CD4-positive, CD25-positive, alpha-beta regulatory T cell (primary cell): ENCODE measurements at regions not wholly inside any gene's neighbourhood (a gene's known extent, or its start where the extent isn't known, plus 50 kb on each side); places are given as distances from the start of the nearest gene placed in this dataset.

Experiments
- ATAC-seq, 2 donors: fragments of 150-1000 bp; cut with Tn5 transposase; one replicate each; pipeline ENCODE4 v1.10.0; 2021; ENCODE audit warnings: low read depth in 2 of 2, moderate number of reproducible peaks in 2 of 2, moderate library complexity in 1 of 2
- DNase-seq, 3 donors: peaks; one replicate each; pipeline versions ENCODE4 v3.0.0 to v3.0.0-alpha.2; 2012 to 2022; ENCODE audit warnings: mixed read lengths in 1 of 3
- H3K27ac ChIP-seq: one replicate; pipeline ENCODE4 v1.7.0; 2013; ENCODE audit warnings: mild to moderate bottlenecking, low read length; ENCODE audit not compliant: insufficient read depth, poor library complexity, severe bottlenecking
- H3K27me3 ChIP-seq: one replicate; pipeline ENCODE4 v1.7.0; 2013; ENCODE audit warnings: low read length; ENCODE audit not compliant: control insufficient read depth, insufficient read depth
- H3K36me3 ChIP-seq: one replicate; pipeline ENCODE4 v1.7.0; 2013; ENCODE audit warnings: mild to moderate bottlenecking, low read length, moderate library complexity; ENCODE audit not compliant: control insufficient read depth, insufficient read depth
- H3K4me1 ChIP-seq: 2 replicates; pipeline ENCODE4 v1.7.0; 2013; ENCODE audit warnings: mild to moderate bottlenecking, low read length; ENCODE audit not compliant: insufficient read depth, control insufficient read depth, poor library complexity, severe bottlenecking
- H3K4me3 ChIP-seq: one replicate; pipeline ENCODE4 v1.7.0; 2013; ENCODE audit warnings: low read depth, mild to moderate bottlenecking, low read length, moderate library complexity
- H3K9me3 ChIP-seq, 2 experiments: 1 replicate in 1 of 2; 2 replicates in 1 of 2; pipeline ENCODE4 v1.7.0; 2013; ENCODE audit warnings: low read length in 2 of 2, mild to moderate bottlenecking in 1 of 2, moderate library complexity in 1 of 2; ENCODE audit not compliant: control insufficient read depth in 2 of 2
- H3K27ac Mint-ChIP-seq, 3 donors: one replicate each; pipeline ENCODE4 v1.8.0; 2020 to 2022; ENCODE audit warnings: mild to moderate bottlenecking in 3 of 3, mixed read lengths in 3 of 3, moderate library complexity in 2 of 3
- H3K27me3 Mint-ChIP-seq: one replicate; pipeline ENCODE4 v1.8.0; 2022; ENCODE audit warnings: mild to moderate bottlenecking, mixed read lengths
- H3K36me3 Mint-ChIP-seq: one replicate; pipeline ENCODE4 v1.8.0; 2020; ENCODE audit warnings: mixed read lengths
- H3K4me1 Mint-ChIP-seq, 4 donors: one replicate each; pipeline ENCODE4 v1.8.0; 2020 to 2022; ENCODE audit warnings: mixed read lengths in 4 of 4, mild to moderate bottlenecking in 1 of 4
- H3K4me3 Mint-ChIP-seq, 4 donors: one replicate each; pipeline ENCODE4 v1.8.0; 2020 to 2022; ENCODE audit warnings: mild to moderate bottlenecking in 4 of 4, mixed read lengths in 4 of 4, moderate library complexity in 3 of 4
- H3K9me3 Mint-ChIP-seq, 7 donors: one replicate each; pipeline ENCODE4 v1.8.0; 2020 to 2022; ENCODE audit warnings: mixed read lengths in 7 of 7, mild to moderate bottlenecking in 3 of 7, moderate library complexity in 2 of 7

- no peaks in the 10 kb centered on the region for H3K27me3 ChIP-seq
- no peaks in the 10 kb centered on the region for H3K4me1 ChIP-seq
- H3K27me3 Mint-ChIP-seq, result no peaks in the 10 kb centered on the region
- H3K4me3 Mint-ChIP-seq, result no peak overlapping the region
- H3K9me3 ChIP-seq, result peaks cover 0 to 2% of the 10 kb centered on the region in 2 experiments
- H3K27ac Mint-ChIP-seq, result no peak overlapping the region
- no peak overlapping the region for H3K27ac ChIP-seq
- no peaks in the 10 kb centered on the region for H3K36me3 Mint-ChIP-seq
- H3K4me1 Mint-ChIP-seq, result no peaks in the 10 kb centered on the region
- peaks cover 0 to 16% (median 4%) of the 10 kb centered on the region in 7 donors for H3K9me3 Mint-ChIP-seq
- DNase-seq, result no peak
- H3K36me3 ChIP-seq, result no peaks in the 10 kb centered on the region
- no peak overlapping the region for H3K4me3 ChIP-seq
- no peak for ATAC-seq
Measured at GRCh38 chr3:182568876-182569275, 224.4 kb upstream of the ATP11B start.

GRCh38 chr3:182570946-182571594 is 222.2 kb upstream of the ATP11B start:
- H3K9me3 ChIP-seq, result peaks cover 0 to 3% of the 10 kb centered on the region in 2 experiments
- no peak overlapping the region for H3K27ac ChIP-seq
- H3K4me1 ChIP-seq, result no peaks in the 10 kb centered on the region
- Mint-ChIP-seq H3K4me1 (no peaks in the 10 kb centered on the region), H3K27me3 (no peaks in the 10 kb centered on the region), H3K4me3 (no peak overlapping the region), H3K27ac (no peak overlapping the region), H3K36me3 (no peaks in the 10 kb centered on the region), H3K9me3 (peaks cover 0 to 17% (median 6%) of the 10 kb centered on the region in 7 donors)
- no peak overlapping the region for H3K4me3 ChIP-seq
- no peaks in the 10 kb centered on the region for H3K27me3 ChIP-seq
- ATAC-seq, result no peak
- no peak for DNase-seq
- H3K36me3 ChIP-seq, result no peaks in the 10 kb centered on the region

- Mint-ChIP-seq H3K9me3 (peaks cover 0 to 20% (median 6%) of the 10 kb centered on the region in 7 donors), H3K36me3 (no peaks in the 10 kb centered on the region), H3K27ac (peak overlapping the region in 1 of 3 donors; percentile 18)
Measured at GRCh38 chr3:182575941-182576340, 217.4 kb upstream of the ATP11B start.

GRCh38 chr3:182583545-182583944 is 209.8 kb upstream of the ATP11B start:
- Mint-ChIP-seq H3K9me3 (peaks cover 0 to 3% (median 1%) of the 10 kb centered on the region in 7 donors), H3K4me3 (no peak overlapping the region), H3K27ac (no peak overlapping the region), H3K27me3 (peaks cover 4% of the 10 kb centered on the region), H3K4me1 (no peaks in the 10 kb centered on the region), H3K36me3 (no peaks in the 10 kb centered on the region)
- ATAC-seq, result no peak
- Histone ChIP-seq H3K4me1 (no peaks in the 10 kb centered on the region), H3K27me3 (no peaks in the 10 kb centered on the region), H3K36me3 (no peaks in the 10 kb centered on the region), H3K4me3 (no peak overlapping the region), H3K9me3 (no peaks in the 10 kb centered on the region), H3K27ac (no peak overlapping the region)
- DNase-seq, result no peak

More at GRCh38 chr3:182575941-182576340, 217.4 kb upstream of the ATP11B start:
- no peaks in the 10 kb centered on the region for H3K27me3 Mint-ChIP-seq
- H3K4me1 Mint-ChIP-seq, result no peaks in the 10 kb centered on the region
- Histone ChIP-seq H3K9me3 (peaks cover 0 to 3% of the 10 kb centered on the region in 2 experiments), H3K27me3 (no peaks in the 10 kb centered on the region), H3K4me1 (no peaks in the 10 kb centered on the region), H3K36me3 (no peaks in the 10 kb centered on the region), H3K27ac (no peak overlapping the region), H3K4me3 (no peak overlapping the region)
- ATAC-seq, result no peak
- H3K4me3 Mint-ChIP-seq, result no peak overlapping the region
- DNase-seq, result no peak

- Mint-ChIP-seq H3K27me3 (peaks cover 4% of the 10 kb centered on the region), H3K36me3 (no peaks in the 10 kb centered on the region), H3K27ac (no peak overlapping the region), H3K4me3 (no peak overlapping the region), H3K4me1 (no peaks in the 10 kb centered on the region), H3K9me3 (peaks cover 0 to 5% (median 2%) of the 10 kb centered on the region in 7 donors)
- Histone ChIP-seq H3K27ac (no peak overlapping the region), H3K4me3 (no peak overlapping the region), H3K9me3 (no peaks in the 10 kb centered on the region), H3K27me3 (no peaks in the 10 kb centered on the region), H3K4me1 (no peaks in the 10 kb centered on the region), H3K36me3 (no peaks in the 10 kb centered on the region)
- DNase-seq, result no peak
- no peak for ATAC-seq
Measured at GRCh38 chr3:182585532-182586150, 207.7 kb upstream of the ATP11B start.

GRCh38 chr3:182592747-182593146 is 200.6 kb upstream of the ATP11B start:
- no peaks in the 10 kb centered on the region for H3K9me3 ChIP-seq
- H3K4me1 ChIP-seq, result no peaks in the 10 kb centered on the region
- ATAC-seq (no peak), DNase-seq (no peak)
- Mint-ChIP-seq H3K36me3 (no peaks in the 10 kb centered on the region), H3K9me3 (peaks cover 0 to 5% (median 0%) of the 10 kb centered on the region in 7 donors), H3K4me1 (no peaks in the 10 kb centered on the region), H3K27ac (no peak overlapping the region), H3K27me3 (peaks cover 9% of the 10 kb centered on the region), H3K4me3 (no peak overlapping the region)
- H3K27ac ChIP-seq, result no peak overlapping the region
- H3K36me3 ChIP-seq, result no peaks in the 10 kb centered on the region
- H3K4me3 ChIP-seq, result no peak overlapping the region
- H3K27me3 ChIP-seq, result no peaks in the 10 kb centered on the region

- DNase-seq, result no peak
- Histone ChIP-seq H3K4me1 (no peaks in the 10 kb centered on the region), H3K36me3 (no peaks in the 10 kb centered on the region), H3K27ac (no peak overlapping the region), H3K27me3 (no peaks in the 10 kb centered on the region), H3K4me3 (no peak overlapping the region), H3K9me3 (no peaks in the 10 kb centered on the region)
- no peak overlapping the region for H3K27ac Mint-ChIP-seq
- no peak for ATAC-seq
- peaks cover 0 to 3% (median 0%) of the 10 kb centered on the region in 7 donors for H3K9me3 Mint-ChIP-seq
- no peak overlapping the region for H3K4me3 Mint-ChIP-seq
- no peaks in the 10 kb centered on the region for H3K36me3 Mint-ChIP-seq
- no peaks in the 10 kb centered on the region for H3K4me1 Mint-ChIP-seq
- H3K27me3 Mint-ChIP-seq, result peaks cover 18% of the 10 kb centered on the region
Measured at GRCh38 chr3:182596676-182597410, 196.5 kb upstream of the ATP11B start.
